ENCODE measurements at regions not wholly inside any gene's neighbourhood (a gene's known extent, or its start where the extent isn't known, plus 50 kb on each side); places are given as distances from the start of the nearest gene placed in this dataset.

DNA sequence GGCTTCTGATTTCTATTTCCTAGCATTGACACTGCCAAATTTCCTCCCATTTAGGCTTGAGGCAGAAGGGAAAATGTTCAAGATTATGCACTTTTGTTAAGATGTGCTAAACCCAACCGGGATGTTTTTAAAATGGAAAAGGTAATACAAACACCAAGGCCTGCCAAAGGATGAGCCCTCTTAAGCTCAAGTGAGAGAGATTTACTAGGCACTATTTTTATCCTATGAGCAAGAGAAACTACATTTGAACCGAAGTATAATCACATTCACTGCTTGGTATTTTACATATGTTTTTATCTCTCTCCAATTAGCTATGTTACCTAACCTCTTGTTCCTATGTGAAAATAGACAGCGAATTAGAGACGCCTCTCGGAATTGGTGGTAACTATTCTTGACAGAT is 295.8 kb downstream of the GABRB3 start:
- Mint-ChIP-seq H3K27me3 (no peaks in the 10 kb centered on the region), H3K4me1 (no peaks in the 10 kb centered on the region), H3K27ac (no peak overlapping the region), H3K4me3 (no peak overlapping the region), H3K9me3 (peaks cover 8 to 19% of the 10 kb centered on the region in 2 donors)
- no peak for ATAC-seq
- no peak for DNase-seq

GRCh38 chr15:26475554-26475953 is 297.3 kb downstream of the GABRB3 start:
- Mint-ChIP-seq H3K27ac (no peak overlapping the region), H3K9me3 (peaks cover 13 to 15% of the 10 kb centered on the region in 2 donors), H3K27me3 (no peaks in the 10 kb centered on the region), H3K4me3 (no peak overlapping the region), H3K4me1 (no peaks in the 10 kb centered on the region)
- DNase-seq (no peak), ATAC-seq (no peak)

GRCh38 chr15:26472661-26473060 is 300.2 kb downstream of the GABRB3 start:
- DNase-seq = no peak
- Mint-ChIP-seq H3K4me1 (no peaks in the 10 kb centered on the region), H3K27me3 (no peaks in the 10 kb centered on the region), H3K9me3 (peaks cover 28 to 31% of the 10 kb centered on the region in 2 donors), H3K27ac (no peak overlapping the region), H3K4me3 (no peak overlapping the region)
- ATAC-seq = no peak

GRCh38 chr15:26461847-26462608 is 310.8 kb downstream of the GABRB3 start:
- Mint-ChIP-seq H3K4me1 (no peaks in the 10 kb centered on the region), H3K27me3 (no peaks in the 10 kb centered on the region), H3K4me3 (no peak overlapping the region), H3K9me3 (peaks cover 31 to 73% of the 10 kb centered on the region in 2 donors), H3K27ac (no peak overlapping the region)
- no peak for DNase-seq
- no peak for ATAC-seq

DNA sequence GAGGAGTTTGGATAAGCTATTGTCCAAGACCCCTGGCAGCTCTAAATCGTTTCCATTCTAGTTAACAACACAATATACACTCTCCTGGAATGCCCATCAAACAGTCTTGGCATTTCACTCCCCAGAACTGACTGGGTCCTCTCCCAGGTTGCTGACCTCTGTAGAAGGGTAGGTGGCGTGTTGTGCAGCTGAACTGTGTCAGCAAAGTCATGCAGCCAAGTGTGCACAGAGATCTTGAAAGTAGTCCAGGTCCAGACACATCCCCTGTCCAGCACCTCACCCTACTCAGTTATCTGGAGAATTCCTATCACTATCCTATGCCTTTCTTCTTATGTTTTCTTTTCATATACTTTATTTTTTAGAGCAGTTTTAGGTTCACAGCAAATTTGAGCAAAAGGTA is 312.7 kb downstream of the GABRB3 start:
- Mint-ChIP-seq H3K4me3 (no peak overlapping the region), H3K9me3 (peaks cover 30 to 67% of the 10 kb centered on the region in 2 donors), H3K27me3 (no peaks in the 10 kb centered on the region), H3K4me1 (no peaks in the 10 kb centered on the region), H3K27ac (no peak overlapping the region)
- ATAC-seq = no peak
- no peak for DNase-seq

DNA sequence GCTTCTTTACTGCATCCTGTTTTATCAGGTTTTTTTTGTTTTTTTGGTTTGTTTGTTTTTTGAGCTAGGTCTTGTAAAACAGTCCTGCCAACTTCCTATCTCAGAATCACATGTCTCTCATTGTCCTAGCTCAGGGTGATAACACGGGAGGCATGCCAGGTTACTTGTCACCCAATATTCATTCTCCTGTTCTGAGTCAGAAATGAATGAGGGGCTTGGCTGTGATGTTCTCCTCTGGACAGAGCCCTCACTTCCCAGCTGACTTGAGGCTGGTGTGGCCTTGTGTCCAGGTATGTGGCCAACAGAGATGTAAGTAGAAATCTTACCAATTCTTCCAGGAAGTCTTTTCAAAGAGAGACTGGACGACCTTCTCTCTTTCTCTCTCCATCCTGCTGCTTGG is 317.0 kb downstream of the GABRB3 start:
- no peak overlapping the region for H3K4me3 Mint-ChIP-seq
- DNase-seq = no peak
- no peak overlapping the region for H3K27ac Mint-ChIP-seq
- ATAC-seq = no peak
- no peaks in the 10 kb centered on the region for H3K4me1 Mint-ChIP-seq
- H3K9me3 Mint-ChIP-seq = peaks cover 21 to 41% of the 10 kb centered on the region in 2 donors
- H3K27me3 Mint-ChIP-seq = no peaks in the 10 kb centered on the region

GRCh38 chr15:26453914-26454313 is 319.0 kb downstream of the GABRB3 start:
- DNase-seq (no peak), ATAC-seq (no peak)
- Mint-ChIP-seq H3K27ac (no peak overlapping the region), H3K4me3 (no peak overlapping the region), H3K9me3 (peaks cover 21 to 28% of the 10 kb centered on the region in 2 donors), H3K27me3 (no peaks in the 10 kb centered on the region), H3K4me1 (no peaks in the 10 kb centered on the region)

- DNase-seq (no peak), ATAC-seq (no peak)
- H3K4me3 Mint-ChIP-seq = no peak overlapping the region
- no peaks in the 10 kb centered on the region for H3K27me3 Mint-ChIP-seq
- no peaks in the 10 kb centered on the region for H3K4me1 Mint-ChIP-seq
- H3K9me3 Mint-ChIP-seq = peaks cover 9 to 13% of the 10 kb centered on the region in 2 donors
- no peak overlapping the region for H3K27ac Mint-ChIP-seq
These were observed 320.9 kb downstream of the GABRB3 start for GRCh38 chr15:26451995-26452394.

- Mint-ChIP-seq H3K9me3 (peaks cover 9 to 11% of the 10 kb centered on the region in 2 donors), H3K27me3 (no peaks in the 10 kb centered on the region), H3K4me1 (no peaks in the 10 kb centered on the region), H3K27ac (no peak overlapping the region), H3K4me3 (no peak overlapping the region)
- no peak for DNase-seq
- ATAC-seq = no peak
These were observed 323.6 kb downstream of the GABRB3 start for GRCh38 chr15:26449291-26449690.

DNA sequence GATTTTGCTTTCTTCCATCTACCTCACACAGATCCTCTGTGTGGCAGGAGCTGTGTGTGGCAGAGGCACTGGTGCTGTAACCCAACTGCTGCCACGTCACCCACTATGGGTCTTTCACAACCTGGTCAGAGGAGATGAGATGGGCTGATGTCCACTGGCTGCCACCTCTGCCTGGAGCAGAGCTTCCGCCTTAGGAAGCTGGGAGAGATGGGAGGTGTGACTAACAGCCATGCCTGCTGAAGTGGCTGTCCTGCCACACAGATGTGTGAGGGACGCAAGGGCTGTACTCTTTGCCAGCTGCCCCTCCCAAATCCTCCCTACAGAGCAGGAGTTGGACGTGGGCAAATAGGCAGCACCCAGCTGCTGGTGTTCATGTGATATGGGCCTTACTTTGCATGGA is 329.5 kb downstream of the GABRB3 start:
- ATAC-seq = no peak
- Mint-ChIP-seq H3K4me1 (no peaks in the 10 kb centered on the region), H3K9me3 (peaks cover 0 to 6% of the 10 kb centered on the region in 2 donors), H3K27me3 (no peaks in the 10 kb centered on the region), H3K27ac (no peak overlapping the region), H3K4me3 (no peak overlapping the region)
- DNase-seq = no peak

GRCh38 chr15:26442680-26443079 is 330.2 kb downstream of the GABRB3 start:
- H3K27me3 Mint-ChIP-seq = no peaks in the 10 kb centered on the region
- ATAC-seq (no peak), DNase-seq (no peak)
- H3K9me3 Mint-ChIP-seq = peaks cover 0 to 6% of the 10 kb centered on the region in 2 donors
- H3K4me1 Mint-ChIP-seq = no peaks in the 10 kb centered on the region
- no peak overlapping the region for H3K27ac Mint-ChIP-seq
- H3K4me3 Mint-ChIP-seq = no peak overlapping the region

- Mint-ChIP-seq H3K27ac (no peak overlapping the region), H3K27me3 (no peaks in the 10 kb centered on the region), H3K4me1 (no peaks in the 10 kb centered on the region), H3K9me3 (peaks cover 0 to 13% of the 10 kb centered on the region in 2 donors), H3K4me3 (no peak overlapping the region)
- ATAC-seq (no peak), DNase-seq (no peak)
These were observed 333.2 kb downstream of the GABRB3 start for GRCh38 chr15:26439681-26440080.

DNA sequence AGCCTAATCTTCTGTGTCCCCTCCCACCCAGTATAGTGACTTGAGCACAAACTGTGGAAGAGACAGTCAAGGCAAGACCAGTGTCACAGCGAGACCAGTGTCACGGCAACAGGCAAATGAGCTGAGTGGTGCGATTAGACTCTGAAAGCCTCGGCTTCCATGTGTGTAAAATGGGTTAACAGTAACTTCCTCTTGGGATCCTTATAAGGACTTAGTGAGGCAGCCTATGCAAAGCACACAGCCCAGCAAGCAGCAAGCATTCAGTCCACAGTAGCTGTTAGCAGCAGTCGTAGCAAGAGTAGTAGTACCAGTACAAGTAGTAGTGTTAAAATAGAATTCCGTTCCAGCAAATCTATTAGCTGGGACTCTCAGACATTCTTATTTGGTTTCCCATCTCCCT is 334.1 kb downstream of the GABRB3 start:
- Mint-ChIP-seq H3K4me3 (no peak overlapping the region), H3K27me3 (no peaks in the 10 kb centered on the region), H3K4me1 (no peaks in the 10 kb centered on the region), H3K27ac (no peak overlapping the region), H3K9me3 (peaks cover 6 to 13% of the 10 kb centered on the region in 2 donors)
- no peak for ATAC-seq
- DNase-seq = no peak

DNA sequence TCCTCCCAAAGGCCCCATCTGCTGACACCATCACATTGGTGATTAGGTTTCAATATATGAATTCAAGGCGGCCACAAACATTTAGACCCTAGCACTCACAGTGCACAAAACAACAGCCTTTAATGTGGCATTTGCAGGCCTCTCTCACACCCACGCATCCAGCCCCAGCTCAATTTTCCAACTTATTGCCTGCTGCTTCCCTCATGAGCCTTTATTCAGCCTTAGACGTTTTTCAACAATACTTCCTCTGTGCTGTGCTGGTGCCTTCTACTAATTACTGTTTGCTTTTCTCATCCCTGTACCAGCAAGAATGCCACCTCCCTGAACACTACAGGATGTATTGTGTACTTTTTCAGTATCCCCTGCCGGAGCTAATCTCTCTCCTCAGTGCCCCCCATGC is 334.6 kb downstream of the GABRB3 start:
- H3K27me3 Mint-ChIP-seq = no peaks in the 10 kb centered on the region
- H3K9me3 Mint-ChIP-seq = peaks cover 6 to 13% of the 10 kb centered on the region in 2 donors
- no peaks in the 10 kb centered on the region for H3K4me1 Mint-ChIP-seq
- H3K27ac Mint-ChIP-seq = no peak overlapping the region
- no peak for ATAC-seq
- no peak overlapping the region for H3K4me3 Mint-ChIP-seq
- DNase-seq = no peak

GRCh38 chr15:26433818-26434217 is 339.0 kb downstream of the GABRB3 start:
- H3K27ac Mint-ChIP-seq = no peak overlapping the region
- no peak for DNase-seq
- ATAC-seq = no peak
- H3K27me3 Mint-ChIP-seq = no peaks in the 10 kb centered on the region
- no peaks in the 10 kb centered on the region for H3K4me1 Mint-ChIP-seq
- H3K9me3 Mint-ChIP-seq = peaks cover 16 to 20% of the 10 kb centered on the region in 2 donors
- H3K4me3 Mint-ChIP-seq = no peak overlapping the region

DNA sequence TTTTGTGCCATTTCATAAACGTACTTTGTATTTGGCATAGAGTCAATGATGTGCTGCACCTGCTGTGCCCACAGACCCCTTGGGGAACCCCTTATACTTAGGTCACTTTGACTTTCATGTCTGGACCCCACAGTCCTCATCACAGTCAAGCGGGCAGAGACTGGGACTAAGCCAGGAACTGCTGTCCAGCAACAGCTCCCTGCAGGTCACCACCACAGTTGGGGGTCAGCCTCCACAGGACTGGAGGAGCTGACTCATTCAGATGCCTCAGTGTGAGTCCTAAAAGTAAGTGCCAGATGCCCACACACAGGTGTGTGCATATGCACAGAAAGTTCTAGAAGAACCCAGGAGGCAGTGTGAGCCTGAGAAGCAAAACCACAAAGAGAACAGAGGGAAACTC is 339.8 kb downstream of the GABRB3 start:
- Mint-ChIP-seq H3K27me3 (no peaks in the 10 kb centered on the region), H3K9me3 (peaks cover 17 to 20% of the 10 kb centered on the region in 2 donors), H3K4me3 (no peak overlapping the region), H3K27ac (no peak overlapping the region), H3K4me1 (no peaks in the 10 kb centered on the region)
- no peak for DNase-seq
- ATAC-seq = no peak

DNA sequence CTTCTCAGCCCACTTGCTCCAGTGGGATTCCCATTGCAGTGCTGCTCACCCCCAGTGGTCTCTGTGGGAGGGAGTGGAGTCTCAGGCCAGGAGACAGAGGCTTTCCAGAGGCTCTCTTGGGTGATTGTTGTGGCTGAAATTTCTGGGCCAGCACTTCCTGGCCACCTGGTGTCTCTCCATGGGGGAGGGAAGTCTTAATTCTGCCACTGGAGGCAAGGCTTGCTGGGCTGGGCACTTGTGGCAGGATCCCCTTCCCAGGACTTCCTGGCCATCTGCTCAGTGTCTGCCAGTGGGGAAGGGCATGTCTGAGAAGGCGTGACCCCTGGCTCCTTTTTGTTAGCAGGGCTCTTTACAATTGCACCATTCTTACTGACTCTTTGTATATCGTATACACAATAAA is 351.8 kb downstream of the GABRB3 start:
- H3K4me1 Mint-ChIP-seq = no peaks in the 10 kb centered on the region
- DNase-seq (no peak), ATAC-seq (no peak)

More for the DNA sequence above, 351.8 kb downstream of the GABRB3 start:
- Mint-ChIP-seq H3K9me3 (peaks cover 18 to 37% of the 10 kb centered on the region in 2 donors), H3K27ac (no peak overlapping the region), H3K4me3 (no peak overlapping the region), H3K27me3 (no peaks in the 10 kb centered on the region)
